Hepatocyte (in vitro differentiated cells): ENCODE measurements at regions not wholly inside any gene's neighbourhood (a gene's known extent, or its start where the extent isn't known, plus 50 kb on each side); places are given as distances from the start of the nearest gene placed in this dataset.

Experiments
- DNase-seq: peaks from one replicate; pipeline ENCODE4 v3.0.0-alpha.2; 2016; ENCODE audit warnings: low spot score
- H2AFZ ChIP-seq: fragments of 200-600 bp; sonication (generic); 2 replicates; pipeline ENCODE4 v1.6.0; 2016; ENCODE audit warnings: antibody characterized with exemption, mild to moderate bottlenecking
- H3K27ac ChIP-seq: fragments of 200-600 bp; sonication (generic); 2 replicates; pipeline ENCODE4 v1.5.1; 2016; ENCODE audit warnings: mild to moderate bottlenecking
- H3K27me3 ChIP-seq: fragments of 200-600 bp; sonication (generic); 2 replicates; pipeline ENCODE4 v1.6.1; 2016
- H3K36me3 ChIP-seq: fragments of 200-600 bp; sonication (generic); replicated peaks from 2 replicates; pipeline ENCODE4 v1.5.1; 2016; ENCODE audit warnings: low read depth; ENCODE audit not compliant: insufficient read depth
- H3K4me1 ChIP-seq: fragments of 200-600 bp; sonication (generic); 2 replicates; pipeline ENCODE4 v1.5.1; 2016; ENCODE audit warnings: mild to moderate bottlenecking, moderate library complexity; ENCODE audit not compliant: insufficient read depth
- H3K4me2 ChIP-seq: fragments of 200-600 bp; sonication (generic); 2 replicates; pipeline ENCODE4 v1.6.0; 2016
- H3K4me3 ChIP-seq: fragments of 200-600 bp; sonication (generic); 2 replicates; pipeline ENCODE4 v1.5.1; 2016; ENCODE audit warnings: mild to moderate bottlenecking
- H3K79me2 ChIP-seq: fragments of 200-600 bp; sonication (generic); 2 replicates; pipeline ENCODE4 v1.6.0; 2017; ENCODE audit warnings: mild to moderate bottlenecking
- H3K9me2 ChIP-seq: fragments of 200-600 bp; sonication (generic); replicated peaks from 2 replicates; pipeline ENCODE4 v1.6.0; 2017; ENCODE audit warnings: mild to moderate bottlenecking; ENCODE audit not compliant: insufficient read depth
- H3K9me3 ChIP-seq: fragments of 200-600 bp; sonication (generic); 2 replicates; pipeline ENCODE4 v1.5.1; 2016; ENCODE audit warnings: low read depth, mild to moderate bottlenecking
- H4K20me1 ChIP-seq: fragments of 200-600 bp; sonication (generic); 2 replicates; pipeline ENCODE4 v1.6.0; 2016; ENCODE audit warnings: mild to moderate bottlenecking; ENCODE audit not compliant: insufficient read depth, poor library complexity, severe bottlenecking
- CTCF ChIP-seq: fragments of 200-600 bp; sonication (generic); IDR thresholded peaks from 2 replicates; pipeline ENCODE4 v1.5.1; 2016; ENCODE audit warnings: antibody characterized with exemption, mild to moderate bottlenecking; ENCODE audit not compliant: poor library complexity
- EZH2 ChIP-seq: fragments of 200-600 bp; sonication (generic); IDR thresholded peaks from 2 replicates; pipeline ENCODE4 v1.6.1; 2016; ENCODE audit warnings: antibody characterized with exemption, mild to moderate bottlenecking, borderline replicate concordance
- EZH2phosphoT487 ChIP-seq: fragments of 200-600 bp; sonication (generic); IDR thresholded peaks from one replicate; pipeline ENCODE4 v1.6.1; 2018; ENCODE audit warnings: antibody characterized with exemption, mild to moderate bottlenecking, low read depth, moderate library complexity; ENCODE audit not compliant: unreplicated experiment, severe bottlenecking
- WGBS: methylation state at CpG from one replicate; pipeline ENCODE4 v1.1.6; 2016; ENCODE audit warnings: low lambda C conversion rate; ENCODE audit errors: missing lambda C conversion rate; 5-methylcytosine and 5-hydroxymethylcytosine counted together

- Histone ChIP-seq H3K4me1 (peaks cover 9% of the 10 kb centered on the region), H3K79me2 (no peaks in the 10 kb centered on the region), H3K9me3 (no peaks in the 10 kb centered on the region), H3K27ac (no peak overlapping the region), H3K4me2 (no peak overlapping the region), H4K20me1 (no peaks in the 10 kb centered on the region), H3K9me2 (no peaks in the 10 kb centered on the region), H3K4me3 (no peak overlapping the region), H3K36me3 (no peaks in the 10 kb centered on the region), H2AFZ (no peak overlapping the region), H3K27me3 (no peaks in the 10 kb centered on the region)
- TF ChIP-seq EZH2phosphoT487 (no peak), EZH2 (no peak), CTCF (no peak)
- no peak for DNase-seq
- WGBS, result 95% methylated on average over 18 of the region's 18 CpGs
Measured at GRCh38 chr13:30124131-30124768, 183.1 kb downstream of the KATNAL1 start.

DNA sequence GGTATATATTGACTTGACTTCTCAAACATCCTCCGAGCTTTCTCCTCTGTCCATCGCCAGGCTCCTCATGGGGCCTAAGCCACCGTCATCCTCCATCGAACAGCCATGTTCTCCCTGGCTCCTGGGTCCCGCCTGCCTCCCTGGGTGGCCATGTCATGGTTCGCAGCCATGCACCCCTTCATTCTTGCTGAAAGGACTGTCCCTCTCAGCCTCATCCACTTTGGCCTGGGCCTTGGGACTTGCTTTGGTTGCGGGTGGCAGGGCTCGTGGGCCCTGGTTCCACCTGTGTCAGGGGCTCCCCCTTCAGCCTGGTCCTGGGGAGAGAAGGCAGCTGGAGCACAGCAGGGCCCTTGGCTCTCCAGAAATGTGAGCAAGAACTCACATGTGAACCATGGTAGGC is 183.8 kb downstream of the KATNAL1 start:
- no peaks in the 10 kb centered on the region for H3K36me3 ChIP-seq
- H2AFZ ChIP-seq, result no peak overlapping the region
- H3K79me2 ChIP-seq, result no peaks in the 10 kb centered on the region
- H4K20me1 ChIP-seq, result no peaks in the 10 kb centered on the region
- H3K4me2 ChIP-seq, result no peak overlapping the region
- over 99% methylated on average over 8 of the region's 8 CpGs for WGBS
- H3K27ac ChIP-seq, result no peak overlapping the region
- peaks cover 15% of the 10 kb centered on the region for H3K4me1 ChIP-seq
- H3K27me3 ChIP-seq, result no peaks in the 10 kb centered on the region
- H3K9me3 ChIP-seq, result no peaks in the 10 kb centered on the region
- no peak for TF ChIP-seq EZH2phosphoT487
- no peak for TF ChIP-seq EZH2
- no peak for TF ChIP-seq CTCF
- no peak overlapping the region for H3K4me3 ChIP-seq
- no peak for DNase-seq
- no peaks in the 10 kb centered on the region for H3K9me2 ChIP-seq

DNA sequence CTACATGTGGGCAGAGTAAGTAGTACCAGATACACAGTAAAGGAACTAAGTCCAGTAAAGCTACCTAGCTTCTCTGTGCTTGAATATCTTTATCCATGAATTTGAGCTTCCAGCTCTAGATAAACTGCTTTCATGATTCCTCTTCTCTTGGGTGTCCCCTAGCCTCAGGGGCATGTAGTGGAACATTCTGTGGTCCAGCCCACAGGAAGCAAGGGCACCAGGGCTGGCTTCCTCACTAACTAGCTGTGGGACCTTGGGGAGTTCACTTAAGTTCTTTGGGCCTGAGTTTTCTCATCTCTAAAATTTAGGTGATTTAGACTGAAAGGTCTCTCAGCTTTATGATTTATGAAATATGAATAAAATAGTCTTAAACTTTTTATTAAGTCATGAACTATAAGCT is 185.7 kb downstream of the KATNAL1 start:
- Histone ChIP-seq H3K27ac (no peak overlapping the region), H2AFZ (no peak overlapping the region), H3K36me3 (no peaks in the 10 kb centered on the region), H3K27me3 (no peaks in the 10 kb centered on the region), H4K20me1 (no peaks in the 10 kb centered on the region), H3K4me1 (peaks cover 19% of the 10 kb centered on the region), H3K4me2 (no peak overlapping the region), H3K9me3 (no peaks in the 10 kb centered on the region), H3K79me2 (no peaks in the 10 kb centered on the region), H3K9me2 (no peaks in the 10 kb centered on the region), H3K4me3 (no peak overlapping the region)
- no peak for DNase-seq
- TF ChIP-seq CTCF, result no peak
- TF ChIP-seq EZH2phosphoT487, result no peak
- no peak for TF ChIP-seq EZH2

GRCh38 chr13:30121244-30121643 is 186.1 kb downstream of the KATNAL1 start:
- Histone ChIP-seq H3K27ac (no peak overlapping the region), H3K9me2 (no peaks in the 10 kb centered on the region), H4K20me1 (no peaks in the 10 kb centered on the region), H3K4me2 (no peak overlapping the region), H3K79me2 (no peaks in the 10 kb centered on the region), H3K36me3 (no peaks in the 10 kb centered on the region), H3K4me1 (peaks cover 19% of the 10 kb centered on the region), H3K27me3 (no peaks in the 10 kb centered on the region), H3K4me3 (no peak overlapping the region), H3K9me3 (no peaks in the 10 kb centered on the region), H2AFZ (no peak overlapping the region)
- TF ChIP-seq EZH2, result no peak
- TF ChIP-seq EZH2phosphoT487, result no peak
- TF ChIP-seq CTCF, result no peak
- WGBS, result 87% methylated on average over 2 of the region's 2 CpGs
- no peak for DNase-seq
